GM12874 (cell line): ENCODE measurements at regions not wholly inside any gene's neighbourhood (a gene's known extent, or its start where the extent isn't known, plus 50 kb on each side); places are given as distances from the start of the nearest gene placed in this dataset.

Source experiments
- TF ChIP-seq, protein P1 (sequence below): IDR thresholded peaks from 2 replicates; pipeline ENCODE4 v1.5.1; 2011; ENCODE audit warnings: low read depth, mild to moderate bottlenecking, control low read depth, low read length, moderate library complexity; ENCODE audit not compliant: insufficient read depth

DNA sequence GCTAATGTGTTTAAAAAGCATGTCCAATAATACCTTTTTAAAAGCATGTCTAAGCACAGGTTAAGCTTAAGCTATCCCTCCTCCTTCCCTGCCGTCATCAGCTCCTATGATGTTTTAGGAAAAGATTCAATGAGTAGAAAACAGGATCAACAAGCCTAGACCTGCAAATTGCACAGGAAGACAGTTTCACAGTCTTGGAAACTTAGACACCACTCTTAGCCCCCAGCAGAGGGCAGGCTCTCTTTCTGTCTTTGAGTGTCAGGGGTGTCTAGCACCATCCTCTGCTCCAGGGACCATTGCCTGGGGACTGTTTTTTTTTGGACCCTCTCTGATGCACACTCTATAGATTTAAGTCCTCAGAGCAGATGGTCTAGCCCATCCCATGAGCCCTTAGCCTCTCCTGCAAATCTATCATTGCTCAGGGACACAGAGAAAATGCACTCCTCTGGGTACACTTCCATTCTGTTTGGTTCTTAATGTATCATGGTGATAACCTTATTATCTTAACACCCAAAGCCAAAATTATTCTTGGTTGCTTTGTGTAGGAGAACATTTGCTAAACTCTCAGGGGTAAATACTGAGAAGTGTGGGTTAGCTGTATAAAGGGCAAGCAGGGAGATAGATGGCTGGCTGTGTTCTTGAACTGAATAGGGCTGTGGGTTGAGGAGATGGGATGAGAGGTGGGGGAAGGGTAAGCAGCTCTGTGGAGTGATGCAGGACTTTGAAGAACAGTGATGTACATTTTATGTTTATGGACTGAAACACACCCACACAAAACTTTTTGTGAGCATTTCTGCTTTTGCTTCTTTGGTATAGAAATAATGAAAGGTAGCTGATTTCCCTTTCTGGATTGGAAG lies 259.9 kb upstream of the DDHD1 start:
- TF ChIP-seq, protein P1, sequence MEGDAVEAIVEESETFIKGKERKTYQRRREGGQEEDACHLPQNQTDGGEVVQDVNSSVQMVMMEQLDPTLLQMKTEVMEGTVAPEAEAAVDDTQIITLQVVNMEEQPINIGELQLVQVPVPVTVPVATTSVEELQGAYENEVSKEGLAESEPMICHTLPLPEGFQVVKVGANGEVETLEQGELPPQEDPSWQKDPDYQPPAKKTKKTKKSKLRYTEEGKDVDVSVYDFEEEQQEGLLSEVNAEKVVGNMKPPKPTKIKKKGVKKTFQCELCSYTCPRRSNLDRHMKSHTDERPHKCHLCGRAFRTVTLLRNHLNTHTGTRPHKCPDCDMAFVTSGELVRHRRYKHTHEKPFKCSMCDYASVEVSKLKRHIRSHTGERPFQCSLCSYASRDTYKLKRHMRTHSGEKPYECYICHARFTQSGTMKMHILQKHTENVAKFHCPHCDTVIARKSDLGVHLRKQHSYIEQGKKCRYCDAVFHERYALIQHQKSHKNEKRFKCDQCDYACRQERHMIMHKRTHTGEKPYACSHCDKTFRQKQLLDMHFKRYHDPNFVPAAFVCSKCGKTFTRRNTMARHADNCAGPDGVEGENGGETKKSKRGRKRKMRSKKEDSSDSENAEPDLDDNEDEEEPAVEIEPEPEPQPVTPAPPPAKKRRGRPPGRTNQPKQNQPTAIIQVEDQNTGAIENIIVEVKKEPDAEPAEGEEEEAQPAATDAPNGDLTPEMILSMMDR: peak; percentile 52

DNA sequence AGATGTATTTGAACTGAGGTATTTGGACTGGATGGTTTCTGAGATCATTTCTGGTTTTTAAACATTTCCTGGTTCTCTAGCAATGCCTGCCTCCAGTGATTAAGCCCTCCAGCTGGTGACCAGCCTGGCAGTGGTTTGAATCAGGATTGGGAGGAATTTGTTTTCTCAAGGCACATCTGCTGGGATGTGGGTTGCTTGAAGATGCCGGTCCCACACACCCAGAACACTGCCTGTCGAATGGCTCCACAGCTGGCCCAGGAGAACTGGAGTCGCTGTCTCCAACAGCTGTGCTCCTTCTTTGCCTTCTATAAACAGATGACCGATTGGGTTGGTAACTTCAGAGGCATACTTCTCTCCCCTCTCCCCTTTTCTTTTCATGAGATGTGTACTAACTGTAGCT lies 258.0 kb upstream of the DDHD1 start:
- TF ChIP-seq, protein P1: no peak

DNA sequence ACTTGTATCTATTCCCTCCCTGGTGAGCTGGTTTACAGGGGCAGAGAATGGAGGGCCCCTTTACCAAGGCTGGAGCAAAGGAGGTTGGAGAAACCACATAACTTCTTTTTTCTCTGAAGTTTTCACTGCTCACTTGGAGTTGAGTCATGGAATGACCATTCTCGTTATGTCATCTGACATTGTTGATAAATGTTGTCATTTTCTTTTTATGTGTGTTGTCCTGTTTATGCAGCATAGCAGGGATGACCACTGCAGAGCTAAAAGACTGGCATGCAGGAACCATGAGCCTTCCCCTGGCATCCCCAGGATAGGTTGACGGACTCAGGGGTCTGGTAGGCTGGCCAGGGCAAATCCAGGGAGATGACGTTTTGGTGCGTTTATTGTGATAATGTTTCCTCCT lies 256.8 kb upstream of the DDHD1 start:
- TF ChIP-seq, protein P1: no peak

DNA sequence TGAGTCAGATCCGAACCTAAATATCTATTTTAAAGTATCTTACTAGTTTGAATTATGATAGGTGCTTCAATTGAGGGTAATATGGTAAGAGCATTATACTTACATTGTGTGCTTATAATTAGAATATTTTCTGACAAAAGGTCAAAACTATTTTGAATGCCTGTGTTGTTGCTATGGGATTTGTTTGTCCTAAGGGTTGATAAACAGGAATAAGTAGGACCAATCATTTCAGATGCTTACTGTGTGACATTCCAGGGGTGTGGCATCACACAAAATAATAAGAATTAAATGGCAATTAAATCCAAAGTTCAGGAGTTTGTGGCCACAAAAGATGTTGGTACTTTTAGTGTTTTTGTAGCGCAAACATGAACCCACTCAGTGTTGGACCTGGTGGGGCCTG lies 256.2 kb upstream of the DDHD1 start:
- TF ChIP-seq, protein P1: no peak

DNA sequence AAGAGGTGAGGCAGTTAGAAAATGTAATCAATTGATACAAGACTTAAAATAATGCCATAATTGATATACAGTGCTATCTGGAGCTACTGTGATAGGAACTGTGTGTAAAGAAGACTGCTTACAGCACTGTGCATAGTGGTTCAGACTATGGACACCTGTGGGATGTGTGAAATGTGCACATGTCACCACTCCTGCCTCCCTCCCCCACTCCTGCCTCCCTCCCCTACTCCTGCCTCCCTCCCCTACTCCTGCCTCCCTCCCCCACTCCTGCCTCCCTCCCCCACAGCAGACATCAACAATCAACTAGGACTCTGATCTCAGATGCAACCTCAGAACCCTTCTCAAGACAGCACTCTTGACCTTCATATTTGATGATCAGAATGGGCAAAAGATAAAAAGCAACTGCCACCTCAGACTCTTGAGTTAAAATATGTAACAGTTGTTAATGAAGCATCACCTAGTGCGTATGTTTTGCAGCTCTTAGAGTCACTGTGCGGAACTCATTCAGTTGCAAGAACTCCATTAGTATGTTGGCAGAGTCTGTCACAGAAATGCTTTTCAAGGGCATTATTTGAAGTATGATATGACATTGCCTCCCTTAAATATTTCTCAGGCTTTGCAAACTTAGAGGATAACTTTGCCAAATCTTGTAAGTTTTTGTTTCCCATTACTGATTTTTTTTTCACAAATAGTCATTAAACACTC lies 255.2 kb upstream of the DDHD1 start:
- TF ChIP-seq, protein P1: no peak

DNA sequence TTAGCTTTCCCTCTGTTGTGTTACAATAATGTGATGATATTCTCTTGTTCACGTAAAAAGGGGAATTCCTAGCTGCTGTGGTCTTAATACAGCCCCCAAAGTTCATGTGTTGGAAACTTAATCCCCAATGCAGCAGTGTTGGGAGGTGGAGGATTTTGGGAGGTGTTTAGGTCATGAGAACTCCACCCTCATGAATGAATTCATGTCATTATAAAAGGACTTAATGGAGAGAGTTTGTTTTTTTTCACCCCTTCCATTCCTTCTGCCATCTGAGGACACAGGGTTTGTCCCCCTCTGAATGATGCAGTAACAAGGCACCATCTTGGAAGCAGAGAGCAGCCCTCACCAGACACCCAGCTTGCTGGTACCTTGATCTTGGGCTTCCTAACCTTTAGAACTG lies 253.4 kb upstream of the DDHD1 start:
- TF ChIP-seq, protein P1: no peak

DNA sequence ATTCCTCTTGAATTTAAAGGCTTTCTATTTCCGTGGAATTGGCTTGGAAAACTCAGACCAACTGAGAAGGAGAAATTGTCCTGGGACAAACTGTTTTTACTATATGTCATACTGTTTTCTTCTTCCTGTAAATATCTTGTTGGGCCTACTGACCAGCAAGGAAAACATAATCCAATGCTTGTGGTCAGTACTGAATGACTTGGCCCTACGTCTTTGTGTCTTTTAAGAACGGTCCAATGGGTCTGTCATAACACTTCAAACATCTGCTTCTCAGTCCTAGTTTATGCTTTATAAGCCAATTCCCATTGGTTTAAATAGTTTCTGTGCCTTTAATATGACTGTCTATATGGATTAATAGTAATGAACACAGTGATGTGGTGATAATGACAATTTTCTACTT lies 248.5 kb upstream of the DDHD1 start:
- TF ChIP-seq, protein P1: no peak
